NT2/D1 (cell line): ENCODE measurements at regions not wholly inside any gene's neighbourhood (a gene's known extent, or its start where the extent isn't known, plus 50 kb on each side); places are given as distances from the start of the nearest gene placed in this dataset.

Source experiments
- SUZ12 ChIP-seq: IDR thresholded peaks from 2 replicates; pipeline ENCODE4 v1.6.1; 2011; ENCODE audit not compliant: insufficient read length, insufficient read depth; ENCODE audit errors: extremely low read depth
- YY1 ChIP-seq: IDR thresholded peaks from 2 replicates; pipeline ENCODE4 v1.6.1; 2011; ENCODE audit not compliant: insufficient read length, insufficient read depth
- ZNF274 ChIP-seq: IDR thresholded peaks from 2 replicates; pipeline ENCODE4 v1.6.1; 2011; ENCODE audit warnings: mild to moderate bottlenecking, low read depth, low read length

DNA sequence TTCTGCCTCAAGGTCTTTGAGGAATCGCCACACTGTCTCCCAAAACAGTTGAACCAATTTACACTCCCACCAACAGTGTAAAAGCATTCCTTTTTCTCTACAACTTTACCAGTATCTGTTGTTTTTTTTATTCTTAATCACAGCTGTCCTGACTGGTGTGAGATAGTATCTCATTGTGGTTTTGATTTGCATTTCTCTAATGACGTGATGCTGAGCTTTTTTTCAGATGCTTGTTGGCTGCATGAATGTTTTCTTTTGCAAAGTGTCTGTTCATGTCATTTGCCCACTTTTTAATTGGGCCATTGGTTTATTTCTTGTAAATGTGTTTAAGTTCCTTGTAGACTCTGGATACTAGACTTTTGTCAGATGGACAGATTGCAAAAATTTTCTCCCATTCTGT lies 400.0 kb downstream of the DEPDC1B start:
- no peak for TF ChIP-seq YY1
- no peak for TF ChIP-seq ZNF274
- no peak for TF ChIP-seq SUZ12
